ENCODE measurements at regions not wholly inside any gene's neighbourhood (a gene's known extent, or its start where the extent isn't known, plus 50 kb on each side); places are given as distances from the start of the nearest gene placed in this dataset.

GRCh38 chr21:35962917-35963316 lies 97.4 kb downstream of the SETD4 start:
- Histone ChIP-seq H3K27ac (no peak overlapping the region), H3K27me3 (no peaks in the 10 kb centered on the region), H3K9me3 (no peaks in the 10 kb centered on the region), H3K36me3 (no peaks in the 10 kb centered on the region), H3K4me1 (no peaks in the 10 kb centered on the region), H3K4me3 (no peak overlapping the region)
- DNase-seq: no peak
- intact Hi-C loops (cut with DNase I): no loop called here
- TF ChIP-seq CTCF (IDR thresholded peaks at IDR 0.05): no peak
- no peak for ATAC-seq

GRCh38 chr21:35954066-35954465 lies 106.3 kb downstream of the SETD4 start:
- no peak for TF ChIP-seq CTCF (IDR thresholded peaks at IDR 0.05)
- no peak for DNase-seq
- Histone ChIP-seq H3K9me3 (no peaks in the 10 kb centered on the region), H3K36me3 (no peaks in the 10 kb centered on the region), H3K27ac (no peak overlapping the region), H3K4me1 (no peaks in the 10 kb centered on the region), H3K4me3 (no peak overlapping the region), H3K27me3 (no peaks in the 10 kb centered on the region)
- intact Hi-C loops (cut with DNase I): no loop called here
- ATAC-seq: no peak

- intact Hi-C loops (cut with DNase I): no loop called here
- Histone ChIP-seq H3K27ac (no peak overlapping the region), H3K27me3 (no peaks in the 10 kb centered on the region), H3K4me3 (no peak overlapping the region), H3K4me1 (no peaks in the 10 kb centered on the region), H3K36me3 (no peaks in the 10 kb centered on the region), H3K9me3 (no peaks in the 10 kb centered on the region)
- DNase-seq (no peak), ATAC-seq (no peak)
- TF ChIP-seq CTCF (IDR thresholded peaks at IDR 0.05): no peak
These were observed 106.7 kb downstream of the SETD4 start for GRCh38 chr21:35953597-35953996.

GRCh38 chr21:35952651-35953340 lies 107.5 kb downstream of the SETD4 start:
- H3K4me3 ChIP-seq: no peak overlapping the region
- no peaks in the 10 kb centered on the region for H3K36me3 ChIP-seq

GRCh38 chr21:35948982-35949381 lies 111.3 kb downstream of the SETD4 start:
- ATAC-seq (no peak), DNase-seq (no peak)
- H3K4me3 ChIP-seq: no peak overlapping the region
- no peaks in the 10 kb centered on the region for H3K27me3 ChIP-seq
- no peak for TF ChIP-seq CTCF (IDR thresholded peaks at IDR 0.05)
- no peaks in the 10 kb centered on the region for H3K36me3 ChIP-seq
- intact Hi-C loops (cut with DNase I): no loop called here
- H3K27ac ChIP-seq: no peak overlapping the region
- H3K4me1 ChIP-seq: no peaks in the 10 kb centered on the region
- no peaks in the 10 kb centered on the region for H3K9me3 ChIP-seq

More at GRCh38 chr21:35952651-35953340, 107.5 kb downstream of the SETD4 start:
- ATAC-seq (no peak), DNase-seq (no peak)
- H3K9me3 ChIP-seq: no peaks in the 10 kb centered on the region
- intact Hi-C loops (cut with DNase I): no loop called here
- H3K27me3 ChIP-seq: no peaks in the 10 kb centered on the region
- H3K4me1 ChIP-seq: no peaks in the 10 kb centered on the region
- no peak overlapping the region for H3K27ac ChIP-seq
- TF ChIP-seq CTCF (IDR thresholded peaks at IDR 0.05): no peak

Data from upper lobe of right lung (tissue), 1 donor.